ENCODE measurements at regions not wholly inside any gene's neighbourhood (a gene's known extent, or its start where the extent isn't known, plus 50 kb on each side); places are given as distances from the start of the nearest gene placed in this dataset.

DNA sequence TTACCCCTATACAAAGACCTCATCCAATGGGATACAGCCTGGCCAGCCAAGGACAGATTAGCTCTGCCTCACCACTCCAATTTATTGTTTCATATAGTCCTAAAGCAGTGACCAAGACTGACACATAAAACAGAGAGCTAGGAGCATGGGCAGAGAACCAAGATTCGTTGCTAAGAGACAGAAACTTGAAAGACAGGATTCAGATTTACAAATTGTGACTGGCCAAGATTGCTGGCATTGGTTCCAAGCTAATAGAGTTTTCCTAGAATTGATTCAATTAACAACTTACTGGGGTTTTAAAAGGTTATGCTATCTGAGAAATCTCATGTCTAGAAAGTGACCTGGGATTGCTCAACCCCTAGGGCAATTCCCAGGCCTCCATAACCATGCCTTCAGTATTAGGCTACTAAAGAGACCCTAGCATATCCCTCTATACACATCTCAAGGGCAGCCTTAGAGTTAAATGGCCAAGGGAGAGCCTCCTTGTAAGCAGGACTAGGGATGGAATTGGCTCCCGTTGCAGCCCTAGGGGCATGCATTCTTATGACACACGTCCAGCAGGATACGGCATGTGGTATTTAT lies 75.6 kb downstream of the ICOS start:
- DNase-seq (ENCODE audit: low spot score) (no peak), ATAC-seq (no peak)
- Histone ChIP-seq H3F3A (replicated peaks; ENCODE audit: low read depth) (no peaks in the 10 kb centered on the region), H3K4me2 (no peak overlapping the region), H3K79me2 (replicated peaks; ENCODE audit: insufficient read depth) (no peaks in the 10 kb centered on the region), H3K27me3 (ENCODE audit: insufficient read depth) (no peaks in the 10 kb centered on the region), H3K36me3 (ENCODE audit: insufficient read depth) (no peaks in the 10 kb centered on the region), H3K27ac (ENCODE audit: low read depth) (no peak overlapping the region), H4K20me1 (replicated peaks; ENCODE audit: insufficient read depth) (no peaks in the 10 kb centered on the region), H2AFZ (no peak overlapping the region), H3K4me1 (ENCODE audit: insufficient read depth) (no peaks in the 10 kb centered on the region), H3K9me2 (ENCODE audit: insufficient read depth) (peaks cover 11% of the 10 kb centered on the region; the same call in 1 of the 2 replicates), H3K4me3 (no peak overlapping the region)
- H3K36me3 Mint-ChIP-seq (ENCODE audit: low read depth), result no peaks in the 10 kb centered on the region
- H3K4me1 Mint-ChIP-seq, result no peaks in the 10 kb centered on the region
- H3K9me3 Mint-ChIP-seq, result no peaks in the 10 kb centered on the region
- no peak overlapping the region for H3K27ac Mint-ChIP-seq
- TF ChIP-seq STAT1 (IDR thresholded peaks at IDR 0.05; ENCODE audit: unreplicated experiment) (no peak), EZH2phosphoT487 (IDR thresholded peaks at IDR 0.05; ENCODE audit: unreplicated experiment) (no peak), JUNB (IDR thresholded peaks at IDR 0.05; ENCODE audit: unreplicated experiment) (no peak), NANOG (IDR thresholded peaks at IDR 0.05; ENCODE audit: borderline replicate concordance) (no peak), ZNF331 (CRISPR knock-in tag; IDR thresholded peaks at IDR 0.05; ENCODE audit: low read depth) (no peak), REST (IDR thresholded peaks at IDR 0.05; ENCODE audit: unreplicated experiment) (no peak), POLR2AphosphoS5 (IDR thresholded peaks at IDR 0.05; ENCODE audit: low read depth) (no peak), CREB1 (CRISPR knock-in tag; IDR thresholded peaks at IDR 0.05; ENCODE audit: low read depth) (no peak), EZH2 (IDR thresholded peaks at IDR 0.05; ENCODE audit: low read depth, unreplicated experiment) (no peak), ZNF114 (CRISPR knock-in tag; IDR thresholded peaks at IDR 0.05) (no peak)
- TF ChIP-seq, protein P1, sequence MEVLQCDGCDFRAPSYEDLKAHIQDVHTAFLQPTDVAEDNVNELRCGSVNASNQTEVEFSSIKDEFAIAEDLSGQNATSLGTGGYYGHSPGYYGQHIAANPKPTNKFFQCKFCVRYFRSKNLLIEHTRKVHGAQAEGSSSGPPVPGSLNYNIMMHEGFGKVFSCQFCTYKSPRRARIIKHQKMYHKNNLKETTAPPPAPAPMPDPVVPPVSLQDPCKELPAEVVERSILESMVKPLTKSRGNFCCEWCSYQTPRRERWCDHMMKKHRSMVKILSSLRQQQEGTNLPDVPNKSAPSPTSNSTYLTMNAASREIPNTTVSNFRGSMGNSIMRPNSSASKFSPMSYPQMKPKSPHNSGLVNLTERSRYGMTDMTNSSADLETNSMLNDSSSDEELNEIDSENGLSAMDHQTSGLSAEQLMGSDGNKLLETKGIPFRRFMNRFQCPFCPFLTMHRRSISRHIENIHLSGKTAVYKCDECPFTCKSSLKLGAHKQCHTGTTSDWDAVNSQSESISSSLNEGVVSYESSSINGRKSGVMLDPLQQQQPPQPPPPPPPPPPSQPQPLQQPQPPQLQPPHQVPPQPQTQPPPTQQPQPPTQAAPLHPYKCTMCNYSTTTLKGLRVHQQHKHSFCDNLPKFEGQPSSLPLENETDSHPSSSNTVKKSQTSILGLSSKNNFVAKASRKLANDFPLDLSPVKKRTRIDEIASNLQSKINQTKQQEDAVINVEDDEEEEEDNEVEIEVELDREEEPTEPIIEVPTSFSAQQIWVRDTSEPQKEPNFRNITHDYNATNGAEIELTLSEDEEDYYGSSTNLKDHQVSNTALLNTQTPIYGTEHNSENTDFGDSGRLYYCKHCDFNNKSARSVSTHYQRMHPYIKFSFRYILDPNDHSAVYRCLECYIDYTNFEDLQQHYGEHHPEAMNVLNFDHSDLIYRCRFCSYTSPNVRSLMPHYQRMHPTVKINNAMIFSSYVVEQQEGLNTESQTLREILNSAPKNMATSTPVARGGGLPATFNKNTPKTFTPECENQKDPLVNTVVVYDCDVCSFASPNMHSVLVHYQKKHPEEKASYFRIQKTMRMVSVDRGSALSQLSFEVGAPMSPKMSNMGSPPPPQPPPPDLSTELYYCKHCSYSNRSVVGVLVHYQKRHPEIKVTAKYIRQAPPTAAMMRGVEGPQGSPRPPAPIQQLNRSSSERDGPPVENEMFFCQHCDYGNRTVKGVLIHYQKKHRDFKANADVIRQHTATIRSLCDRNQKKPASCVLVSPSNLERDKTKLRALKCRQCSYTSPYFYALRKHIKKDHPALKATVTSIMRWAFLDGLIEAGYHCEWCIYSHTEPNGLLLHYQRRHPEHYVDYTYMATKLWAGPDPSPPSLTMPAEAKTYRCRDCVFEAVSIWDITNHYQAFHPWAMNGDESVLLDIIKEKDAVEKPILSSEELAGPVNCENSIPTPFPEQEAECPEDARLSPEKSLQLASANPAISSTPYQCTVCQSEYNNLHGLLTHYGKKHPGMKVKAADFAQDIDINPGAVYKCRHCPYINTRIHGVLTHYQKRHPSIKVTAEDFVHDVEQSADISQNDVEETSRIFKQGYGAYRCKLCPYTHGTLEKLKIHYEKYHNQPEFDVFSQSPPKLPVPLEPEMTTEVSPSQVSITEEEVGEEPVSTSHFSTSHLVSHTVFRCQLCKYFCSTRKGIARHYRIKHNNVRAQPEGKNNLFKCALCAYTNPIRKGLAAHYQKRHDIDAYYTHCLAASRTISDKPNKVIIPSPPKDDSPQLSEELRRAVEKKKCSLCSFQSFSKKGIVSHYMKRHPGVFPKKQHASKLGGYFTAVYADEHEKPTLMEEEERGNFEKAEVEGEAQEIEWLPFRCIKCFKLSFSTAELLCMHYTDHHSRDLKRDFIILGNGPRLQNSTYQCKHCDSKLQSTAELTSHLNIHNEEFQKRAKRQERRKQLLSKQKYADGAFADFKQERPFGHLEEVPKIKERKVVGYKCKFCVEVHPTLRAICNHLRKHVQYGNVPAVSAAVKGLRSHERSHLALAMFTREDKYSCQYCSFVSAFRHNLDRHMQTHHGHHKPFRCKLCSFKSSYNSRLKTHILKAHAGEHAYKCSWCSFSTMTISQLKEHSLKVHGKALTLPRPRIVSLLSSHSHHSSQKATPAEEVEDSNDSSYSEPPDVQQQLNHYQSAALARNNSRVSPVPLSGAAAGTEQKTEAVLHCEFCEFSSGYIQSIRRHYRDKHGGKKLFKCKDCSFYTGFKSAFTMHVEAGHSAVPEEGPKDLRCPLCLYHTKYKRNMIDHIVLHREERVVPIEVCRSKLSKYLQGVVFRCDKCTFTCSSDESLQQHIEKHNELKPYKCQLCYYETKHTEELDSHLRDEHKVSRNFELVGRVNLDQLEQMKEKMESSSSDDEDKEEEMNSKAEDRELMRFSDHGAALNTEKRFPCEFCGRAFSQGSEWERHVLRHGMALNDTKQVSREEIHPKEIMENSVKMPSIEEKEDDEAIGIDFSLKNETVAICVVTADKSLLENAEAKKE (CRISPR knock-in tag; IDR thresholded peaks at IDR 0.05), result no peak
- TF ChIP-seq, protein P2, sequence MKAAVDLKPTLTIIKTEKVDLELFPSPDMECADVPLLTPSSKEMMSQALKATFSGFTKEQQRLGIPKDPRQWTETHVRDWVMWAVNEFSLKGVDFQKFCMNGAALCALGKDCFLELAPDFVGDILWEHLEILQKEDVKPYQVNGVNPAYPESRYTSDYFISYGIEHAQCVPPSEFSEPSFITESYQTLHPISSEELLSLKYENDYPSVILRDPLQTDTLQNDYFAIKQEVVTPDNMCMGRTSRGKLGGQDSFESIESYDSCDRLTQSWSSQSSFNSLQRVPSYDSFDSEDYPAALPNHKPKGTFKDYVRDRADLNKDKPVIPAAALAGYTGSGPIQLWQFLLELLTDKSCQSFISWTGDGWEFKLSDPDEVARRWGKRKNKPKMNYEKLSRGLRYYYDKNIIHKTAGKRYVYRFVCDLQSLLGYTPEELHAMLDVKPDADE (IDR thresholded peaks at IDR 0.05), result no peak
- TF ChIP-seq, protein P3, sequence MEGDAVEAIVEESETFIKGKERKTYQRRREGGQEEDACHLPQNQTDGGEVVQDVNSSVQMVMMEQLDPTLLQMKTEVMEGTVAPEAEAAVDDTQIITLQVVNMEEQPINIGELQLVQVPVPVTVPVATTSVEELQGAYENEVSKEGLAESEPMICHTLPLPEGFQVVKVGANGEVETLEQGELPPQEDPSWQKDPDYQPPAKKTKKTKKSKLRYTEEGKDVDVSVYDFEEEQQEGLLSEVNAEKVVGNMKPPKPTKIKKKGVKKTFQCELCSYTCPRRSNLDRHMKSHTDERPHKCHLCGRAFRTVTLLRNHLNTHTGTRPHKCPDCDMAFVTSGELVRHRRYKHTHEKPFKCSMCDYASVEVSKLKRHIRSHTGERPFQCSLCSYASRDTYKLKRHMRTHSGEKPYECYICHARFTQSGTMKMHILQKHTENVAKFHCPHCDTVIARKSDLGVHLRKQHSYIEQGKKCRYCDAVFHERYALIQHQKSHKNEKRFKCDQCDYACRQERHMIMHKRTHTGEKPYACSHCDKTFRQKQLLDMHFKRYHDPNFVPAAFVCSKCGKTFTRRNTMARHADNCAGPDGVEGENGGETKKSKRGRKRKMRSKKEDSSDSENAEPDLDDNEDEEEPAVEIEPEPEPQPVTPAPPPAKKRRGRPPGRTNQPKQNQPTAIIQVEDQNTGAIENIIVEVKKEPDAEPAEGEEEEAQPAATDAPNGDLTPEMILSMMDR (conservative IDR thresholded peaks at IDR 0.05; ENCODE audit: low read depth in 2 of 2), result no peak
- H3K27me3 Mint-ChIP-seq (ENCODE audit: insufficient read depth, low read depth, poor library complexity), result no peaks in the 10 kb centered on the region
- H3K4me3 Mint-ChIP-seq, result no peak overlapping the region

All from GM23338 (cell line).